Left colon (tissue), 2 donors: ENCODE measurements at regions not wholly inside any gene's neighbourhood (a gene's known extent, or its start where the extent isn't known, plus 50 kb on each side); places are given as distances from the start of the nearest gene placed in this dataset.

ENCODE experiments used
- ATAC-seq: fragments of 200-7000 bp; cut with Tn5 transposase; one replicate; pipeline ENCODE4 v1.9.1; 2020; ENCODE audit warnings: mild to moderate bottlenecking, moderate library complexity
- DNase-seq, 2 donors: peaks; one replicate each; pipeline ENCODE4 v3.0.0-alpha.2; 2020
- intact Hi-C, 2 donors: fragments of 100-400 bp; cut with DNase I in 1 of 2; cut with micrococcal nuclease in 1 of 2; formaldehyde crosslinking; loops; one replicate each; pipeline versions ENCODE4 v1.11.2 to v1.14.0; 2022; cut with DNase I, micrococcal nuclease
- donor health status: DM: no; HTN: no; CAD: no.
- donor health status: DM: yes; HTN: yes; CAD: no.

DNA sequence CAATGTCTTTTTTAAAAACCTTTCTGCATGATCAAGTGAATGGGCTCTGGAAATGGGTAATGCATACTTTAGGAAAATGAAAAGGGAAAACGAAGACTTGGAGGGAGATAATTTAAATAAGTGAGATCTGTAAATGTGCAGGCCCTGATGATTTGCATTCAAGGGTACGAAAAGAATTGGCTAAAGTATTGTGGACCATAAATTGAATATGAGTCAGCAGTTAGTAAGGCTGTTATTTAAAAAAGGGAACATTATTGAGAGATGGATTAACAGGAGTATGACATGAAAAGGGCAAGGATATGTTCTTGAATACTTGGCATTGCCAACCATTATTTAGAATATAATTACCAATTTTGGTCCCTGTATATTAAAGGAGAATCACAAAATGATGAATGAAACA lies 125.5 kb downstream of the GPAT3 start:
- no peak for DNase-seq
- intact Hi-C loops, result no loop called here
- no peak for ATAC-seq

DNA sequence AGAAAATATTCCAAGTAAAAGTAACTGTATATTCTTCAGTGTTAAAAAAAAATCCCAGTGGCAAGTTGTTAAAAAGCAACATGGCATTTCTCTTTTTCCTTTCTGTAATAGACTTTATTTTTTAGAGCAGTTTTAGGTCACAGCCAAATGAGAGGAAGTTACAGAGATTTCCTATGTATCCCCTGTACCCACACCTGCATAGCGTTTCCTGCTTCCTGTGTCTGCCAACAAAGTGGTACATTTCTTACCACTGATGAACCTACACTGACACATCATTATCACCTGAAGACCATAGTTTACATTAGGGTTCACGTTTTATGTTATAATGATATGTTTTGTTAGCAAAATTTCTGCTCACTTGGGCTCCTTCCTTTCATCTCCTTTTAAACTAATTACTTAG lies 124.7 kb downstream of the GPAT3 start:
- DNase-seq (no peak), ATAC-seq (no peak)
- intact Hi-C loops, result no loop called here

DNA sequence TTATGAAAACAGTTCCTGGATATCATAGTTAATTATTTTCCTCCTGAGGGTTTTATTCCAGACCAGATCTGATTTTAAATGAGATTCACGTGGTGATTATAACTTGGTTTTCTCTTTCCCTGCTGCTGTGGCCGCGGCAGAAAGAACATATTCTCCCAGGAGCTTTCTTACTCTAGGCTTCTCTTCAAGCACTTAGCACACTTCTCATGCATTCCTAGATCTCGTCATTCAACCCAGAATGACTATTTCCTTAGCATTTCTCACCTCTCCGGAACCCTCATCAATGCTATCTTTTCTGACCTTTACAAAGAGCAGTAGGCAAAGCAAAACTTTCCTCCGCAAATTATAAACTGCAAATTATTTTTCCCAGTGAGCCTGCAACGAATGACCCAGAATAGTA lies 122.9 kb downstream of the GPAT3 start:
- DNase-seq (no peak), ATAC-seq (no peak)
- intact Hi-C loops, result no loop called here

DNA sequence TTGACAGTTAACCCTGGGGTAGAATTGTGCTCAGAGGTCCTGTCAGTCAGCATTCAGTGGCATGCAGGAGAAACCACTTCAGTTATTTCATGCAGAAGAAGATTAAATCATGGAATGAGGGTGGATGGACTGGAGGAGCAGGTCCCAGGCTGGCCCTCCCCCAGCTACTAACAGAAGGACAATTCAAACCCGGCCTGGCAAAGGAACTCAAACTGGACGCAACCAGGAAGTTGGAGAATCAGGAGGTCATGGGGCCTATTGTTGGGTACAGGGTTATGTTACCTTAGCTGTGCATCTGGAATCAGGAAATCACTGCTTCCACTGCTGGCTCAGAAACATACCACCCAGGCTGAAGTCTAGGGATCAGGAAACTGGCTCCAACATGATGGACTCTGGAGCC lies 121.4 kb downstream of the GPAT3 start:
- intact Hi-C loops, result no loop called here
- DNase-seq (no peak), ATAC-seq (no peak)
